ENCODE measurements at regions not wholly inside any gene's neighbourhood (a gene's known extent, or its start where the extent isn't known, plus 50 kb on each side); places are given as distances from the start of the nearest gene placed in this dataset.

- DNase-seq (ENCODE audit: low spot score) (no peak), ATAC-seq (no peak), FAIRE-seq (no peak)
- Histone ChIP-seq H3K27me3 (ENCODE audit: control insufficient read depth in 1 of 2, insufficient read depth in 2 of 2, low read length in 2 of 2) (peaks cover 0 to 7% of the 10 kb centered on the region in 2 experiments; a peak in 2 of 5 replicates), H3K9me3 (ENCODE audit: low read length) (no peaks in the 10 kb centered on the region), H3K27ac (ENCODE audit: extremely low read length, insufficient read depth, low read length) (no peak overlapping the region), H3K36me3 (replicated peaks in 1 of 2; ENCODE audit: control insufficient read depth in 1 of 2, insufficient read depth in 2 of 2, low read length in 2 of 2) (no peaks in the 10 kb centered on the region), H3K9ac (ENCODE audit: insufficient read depth, low read depth, low read length) (no peak overlapping the region), H3K4me2 (ENCODE audit: low read depth, low read length) (no peak overlapping the region), H3K4me3 (replicated peaks in 1 of 3; ENCODE audit: insufficient read depth in 1 of 3, low read depth in 2 of 3, low read length in 3 of 3) (no peak overlapping the region), H3K4me1 (ENCODE audit: insufficient read depth, low read length) (peaks cover 6% of the 10 kb centered on the region; the same call in 1 of the 2 replicates), H2AFZ (ENCODE audit: low read length) (no peak overlapping the region), H4K20me1 (ENCODE audit: insufficient read depth, low read length) (no peaks in the 10 kb centered on the region), H3K79me2 (ENCODE audit: insufficient read depth, low read length) (no peaks in the 10 kb centered on the region)
- POLR2A ChIA-PET = no interaction called here
- CTCF ChIA-PET (ENCODE audit: low intra/inter-chr PET ratio, low total read pairs) = no interaction called here
- intact Hi-C loops (cut with micrococcal nuclease; ENCODE audit: unreplicated experiment) = no loop called here
- in situ Hi-C loops (cut with HindIII; ENCODE audit: extremely low pct_ligation_motif_present, low pct_unique_long_range_greater_than_20kb) = no loop called here
- WGBS (ENCODE audit: low lambda C conversion rate) = 46% methylated on average over 2 of the region's 2 CpGs
- no TSS peak for BruUV-seq (replicated peaks)
- TF ChIP-seq ZNF253 (CRISPR knock-in tag; IDR thresholded peaks at IDR 0.05; ENCODE audit: borderline replicate concordance) = no peak
- TF ChIP-seq BRF2 (CRISPR knock-in tag; IDR thresholded peaks at IDR 0.05) = no peak
- no peak for TF ChIP-seq MED1 (CRISPR knock-in tag; IDR thresholded peaks at IDR 0.05)
- TF ChIP-seq KLF12 (CRISPR knock-in tag; IDR thresholded peaks at IDR 0.05; ENCODE audit: borderline replicate concordance) = no peak
- no peak for TF ChIP-seq KLF9 (CRISPR knock-in tag; IDR thresholded peaks at IDR 0.05; ENCODE audit: low read depth)
- TF ChIP-seq ATF3 (CRISPR knock-in tag; IDR thresholded peaks at IDR 0.05) = no peak
- TF ChIP-seq ZBTB7B (CRISPR knock-in tag; IDR thresholded peaks at IDR 0.05) = no peak
- TF ChIP-seq XBP1 (CRISPR knock-in tag; IDR thresholded peaks at IDR 0.05) = no peak
- no peak for TF ChIP-seq FOXP4 (CRISPR knock-in tag; IDR thresholded peaks at IDR 0.05)
- TF ChIP-seq ZBTB25 (CRISPR knock-in tag; IDR thresholded peaks at IDR 0.05) = no peak
- no peak for TF ChIP-seq ZBTB10 (CRISPR knock-in tag; IDR thresholded peaks at IDR 0.05; ENCODE audit: borderline replicate concordance)
- no peak for TF ChIP-seq CAMTA2 (CRISPR knock-in tag; IDR thresholded peaks at IDR 0.05; ENCODE audit: borderline replicate concordance)
- no peak for TF ChIP-seq ZNF614 (CRISPR knock-in tag; IDR thresholded peaks at IDR 0.05; ENCODE audit: borderline replicate concordance)
- TF ChIP-seq ZNF383 (CRISPR knock-in tag; IDR thresholded peaks at IDR 0.05; ENCODE audit: borderline replicate concordance) = no peak
- TF ChIP-seq RBAK (CRISPR knock-in tag; IDR thresholded peaks at IDR 0.05) = no peak
- no peak for TF ChIP-seq USF2 (IDR thresholded peaks at IDR 0.05; ENCODE audit: low read depth, low read length)
- no peak for TF ChIP-seq USF2 (CRISPR knock-in tag; IDR thresholded peaks at IDR 0.05; ENCODE audit: borderline replicate concordance)
Observed at GRCh38 chr15:91632176-91632575, 221.3 kb upstream of the SLCO3A1 start.

Data from HepG2 (cell line).